Suprapubic skin (tissue), 4 donors: ENCODE measurements at regions not wholly inside any gene's neighbourhood (a gene's known extent, or its start where the extent isn't known, plus 50 kb on each side); places are given as distances from the start of the nearest gene placed in this dataset.

Source experiments
- CTCF ChIP-seq, 2 donors: fragments of 200-600 bp in 1 of 2; fragments of 450-650 bp in 1 of 2; sonication (generic) in 1 of 2; IDR thresholded peaks; one replicate each; pipeline ENCODE4 v1.5.1; 2016 to 2019; ENCODE audit warnings: antibody characterized with exemption in 2 of 2, mild to moderate bottlenecking in 1 of 2, moderate library complexity in 1 of 2
- EP300 ChIP-seq: sonication (generic); formaldehyde crosslinking; IDR thresholded peaks from one replicate; pipeline ENCODE4 v1.6.1; 2017; ENCODE audit warnings: antibody characterized with exemption
- POLR2AphosphoS5 ChIP-seq, 3 donors: sonication (generic); formaldehyde crosslinking; IDR thresholded peaks; one replicate each; pipeline ENCODE4 v1.6.1; 2017; ENCODE audit warnings: antibody characterized with exemption in 3 of 3

- no peak for TF ChIP-seq EP300
- TF ChIP-seq CTCF (IDR thresholded peaks at IDR 0.05) = no peak
- TF ChIP-seq POLR2AphosphoS5 (IDR thresholded peaks at IDR 0.05) = no peak
Observed at GRCh38 chr6:14547284-14547998, 429.9 kb downstream of the CD83 start.
